HG02938 (cell line): ENCODE measurements at regions not wholly inside any gene's neighbourhood (a gene's known extent, or its start where the extent isn't known, plus 50 kb on each side); places are given as distances from the start of the nearest gene placed in this dataset.

Source experiments
- ATAC-seq: cut with Tn5 transposase; IDR thresholded peaks from one replicate; pipeline ENCODE4 v1.9.1; 2021; ENCODE audit warnings: mild to moderate bottlenecking, moderate library complexity; ENCODE audit not compliant: unreplicated experiment

GRCh38 chr1:98385652-98386051, 275.9 kb upstream of the SNX7 start:
- ATAC-seq, result no peak

GRCh38 chr1:98384461-98385141, 276.9 kb upstream of the SNX7 start:
- no peak for ATAC-seq

- ATAC-seq, result no peak
Measured at GRCh38 chr1:98382986-98383740, 278.4 kb upstream of the SNX7 start.

- ATAC-seq, result no peak
Measured at GRCh38 chr1:98382586-98382985, 278.9 kb upstream of the SNX7 start.

GRCh38 chr1:98374098-98374497, 287.4 kb upstream of the SNX7 start:
- ATAC-seq, result no peak

GRCh38 chr1:98373056-98373455, 288.5 kb upstream of the SNX7 start:
- ATAC-seq, result no peak

GRCh38 chr1:98371764-98372163, 289.8 kb upstream of the SNX7 start:
- no peak for ATAC-seq

GRCh38 chr1:98369463-98369862, 292.1 kb upstream of the SNX7 start:
- ATAC-seq, result no peak

- ATAC-seq, result no peak
Measured at GRCh38 chr1:98368995-98369394, 292.5 kb upstream of the SNX7 start.

GRCh38 chr1:98367426-98367825, 294.1 kb upstream of the SNX7 start:
- no peak for ATAC-seq

- ATAC-seq, result no peak
Measured at GRCh38 chr1:98366343-98366742, 295.2 kb upstream of the SNX7 start.

GRCh38 chr1:98364544-98364943, 297.0 kb upstream of the SNX7 start:
- no peak for ATAC-seq

- ATAC-seq, result no peak
Measured at GRCh38 chr1:98360864-98361263, 300.7 kb upstream of the SNX7 start.

- ATAC-seq, result no peak
Measured at GRCh38 chr1:98355656-98356383, 305.7 kb upstream of the SNX7 start.

GRCh38 chr1:98352378-98352777, 309.1 kb upstream of the SNX7 start:
- ATAC-seq, result no peak

- no peak for ATAC-seq
Measured at GRCh38 chr1:98351561-98351960, 310.0 kb upstream of the SNX7 start.

GRCh38 chr1:98345417-98345816, 316.1 kb upstream of the SNX7 start:
- ATAC-seq, result no peak

GRCh38 chr1:98344731-98345130, 316.8 kb upstream of the SNX7 start:
- ATAC-seq, result no peak

GRCh38 chr1:98342566-98342965, 319.0 kb upstream of the SNX7 start:
- ATAC-seq, result no peak

- no peak for ATAC-seq
Measured at GRCh38 chr1:98340511-98340910, 321.0 kb upstream of the SNX7 start.

GRCh38 chr1:98336472-98337083, 324.9 kb upstream of the SNX7 start:
- ATAC-seq, result no peak
